ENCODE measurements at regions not wholly inside any gene's neighbourhood (a gene's known extent, or its start where the extent isn't known, plus 50 kb on each side); places are given as distances from the start of the nearest gene placed in this dataset.

DNA sequence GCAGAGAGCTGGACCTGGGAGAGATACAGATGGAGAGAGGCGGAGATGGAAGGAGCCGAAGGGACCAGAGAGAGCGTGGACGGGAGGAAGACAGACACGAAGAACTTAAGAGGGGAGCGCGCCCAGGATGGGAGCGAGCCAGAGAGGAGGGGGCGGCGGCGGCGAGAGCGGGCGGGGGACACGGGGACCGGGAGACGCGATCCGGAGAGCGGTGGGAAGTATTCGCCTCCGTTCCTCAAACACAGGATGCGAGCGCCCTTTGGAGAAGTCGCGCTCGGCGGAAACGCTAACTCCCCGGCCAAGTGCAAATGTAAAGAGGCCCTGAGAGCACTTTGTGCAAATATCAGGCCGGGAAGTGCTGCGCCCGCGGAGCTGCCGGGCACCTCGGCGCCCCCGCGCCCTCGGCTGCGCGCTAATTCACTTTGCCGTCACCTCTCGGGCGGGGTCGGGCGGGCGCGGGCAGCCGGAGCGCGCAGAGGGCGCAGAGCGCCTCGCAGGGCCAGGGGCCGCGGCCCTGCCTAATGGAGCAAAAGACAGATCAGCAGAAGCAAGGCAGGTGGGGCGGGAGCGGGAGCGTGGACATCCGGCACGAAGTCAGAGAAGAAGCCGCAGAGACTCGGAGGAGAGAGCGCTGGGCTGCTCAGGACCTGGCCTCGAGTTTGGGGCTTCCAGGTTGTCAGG, 281.2 kb downstream of the RRAGC start:
- no peaks in the 10 kb centered on the region for H3K79me2 ChIP-seq (ENCODE audit: control insufficient read depth, insufficient read depth, low read length)
- no peaks in the 10 kb centered on the region for H4K20me1 ChIP-seq (ENCODE audit: control insufficient read depth, extremely low read depth, insufficient read depth, low read length)
- no peaks in the 10 kb centered on the region for H3K4me1 ChIP-seq (ENCODE audit: control insufficient read depth, extremely low read depth, insufficient read depth, low read length)
- H3K27ac ChIP-seq (ENCODE audit: insufficient read depth, low read length) = no peak overlapping the region
- H3K27me3 ChIP-seq (ENCODE audit: control insufficient read depth, insufficient read depth, low read length) = no peaks in the 10 kb centered on the region
- H3K4me2 ChIP-seq (ENCODE audit: extremely low read depth, insufficient read depth, low read length) = no peak overlapping the region
- no peaks in the 10 kb centered on the region for H3K9me3 ChIP-seq (ENCODE audit: control insufficient read depth, insufficient read depth, low read depth, low read length)
- peak in 1 of 2 donors; percentile 16 for DNase-seq (ENCODE audit: low read depth in 2 of 2)
- no peak overlapping the region for H3K9ac ChIP-seq (ENCODE audit: insufficient read depth, low read length)
- H3K4me3 ChIP-seq (replicated peaks in 1 of 4; ENCODE audit: control extremely low read depth in 1 of 4, insufficient read depth in 1 of 4, low read depth in 3 of 4, low read length in 4 of 4) = no peak overlapping the region
- no peaks in the 10 kb centered on the region for H3K36me3 ChIP-seq (ENCODE audit: control insufficient read depth, insufficient read depth, low read length)
- TF ChIP-seq, protein P1, sequence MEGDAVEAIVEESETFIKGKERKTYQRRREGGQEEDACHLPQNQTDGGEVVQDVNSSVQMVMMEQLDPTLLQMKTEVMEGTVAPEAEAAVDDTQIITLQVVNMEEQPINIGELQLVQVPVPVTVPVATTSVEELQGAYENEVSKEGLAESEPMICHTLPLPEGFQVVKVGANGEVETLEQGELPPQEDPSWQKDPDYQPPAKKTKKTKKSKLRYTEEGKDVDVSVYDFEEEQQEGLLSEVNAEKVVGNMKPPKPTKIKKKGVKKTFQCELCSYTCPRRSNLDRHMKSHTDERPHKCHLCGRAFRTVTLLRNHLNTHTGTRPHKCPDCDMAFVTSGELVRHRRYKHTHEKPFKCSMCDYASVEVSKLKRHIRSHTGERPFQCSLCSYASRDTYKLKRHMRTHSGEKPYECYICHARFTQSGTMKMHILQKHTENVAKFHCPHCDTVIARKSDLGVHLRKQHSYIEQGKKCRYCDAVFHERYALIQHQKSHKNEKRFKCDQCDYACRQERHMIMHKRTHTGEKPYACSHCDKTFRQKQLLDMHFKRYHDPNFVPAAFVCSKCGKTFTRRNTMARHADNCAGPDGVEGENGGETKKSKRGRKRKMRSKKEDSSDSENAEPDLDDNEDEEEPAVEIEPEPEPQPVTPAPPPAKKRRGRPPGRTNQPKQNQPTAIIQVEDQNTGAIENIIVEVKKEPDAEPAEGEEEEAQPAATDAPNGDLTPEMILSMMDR (conservative IDR thresholded peaks at IDR 0.05 in 1 of 2, IDR thresholded peaks at IDR 0.05 in 1 of 2; ENCODE audit: low read depth in 1 of 2, low read length in 2 of 2) = no peak
- TF ChIP-seq EZH2 (IDR thresholded peaks at IDR 0.05; ENCODE audit: low read length, missing control alignments) = no peak
- no peak overlapping the region for H2AFZ ChIP-seq (ENCODE audit: low read length)

DNA sequence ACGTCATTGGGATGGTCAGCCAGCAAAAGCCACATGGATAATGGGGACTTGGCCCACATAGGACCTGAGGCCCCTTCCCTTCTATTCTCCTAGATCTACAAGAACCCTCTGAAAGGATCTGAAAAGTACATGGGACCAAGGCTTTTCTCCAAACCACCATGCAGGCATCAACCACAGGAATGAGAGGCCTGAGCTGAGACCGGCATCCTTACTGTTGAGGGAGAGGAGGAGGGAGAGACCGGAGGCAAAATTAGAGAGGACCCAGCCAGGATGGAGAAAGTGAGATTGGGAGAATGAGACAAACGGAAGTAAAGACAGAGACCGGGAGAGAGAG, 281.7 kb downstream of the RRAGC start:
- Histone ChIP-seq H3K4me2 (ENCODE audit: extremely low read depth, insufficient read depth, low read length) (no peak overlapping the region), H3K79me2 (ENCODE audit: control insufficient read depth, insufficient read depth, low read length) (no peaks in the 10 kb centered on the region), H4K20me1 (ENCODE audit: control insufficient read depth, extremely low read depth, insufficient read depth, low read length) (no peaks in the 10 kb centered on the region), H3K4me3 (replicated peaks in 1 of 4; ENCODE audit: control extremely low read depth in 1 of 4, insufficient read depth in 1 of 4, low read depth in 3 of 4, low read length in 4 of 4) (no peak overlapping the region), H3K9me3 (ENCODE audit: control insufficient read depth, insufficient read depth, low read depth, low read length) (no peaks in the 10 kb centered on the region), H3K27me3 (ENCODE audit: control insufficient read depth, insufficient read depth, low read length) (no peaks in the 10 kb centered on the region), H3K4me1 (ENCODE audit: control insufficient read depth, extremely low read depth, insufficient read depth, low read length) (no peaks in the 10 kb centered on the region), H3K9ac (ENCODE audit: insufficient read depth, low read length) (no peak overlapping the region), H3K36me3 (ENCODE audit: control insufficient read depth, insufficient read depth, low read length) (no peaks in the 10 kb centered on the region), H2AFZ (ENCODE audit: low read length) (no peak overlapping the region), H3K27ac (ENCODE audit: insufficient read depth, low read length) (no peak overlapping the region)
- DNase-seq (ENCODE audit: low read depth in 2 of 2) = peak in 1 of 2 donors; percentile 21
- no peak for TF ChIP-seq EZH2 (IDR thresholded peaks at IDR 0.05; ENCODE audit: low read length, missing control alignments)
- TF ChIP-seq, protein P1 (conservative IDR thresholded peaks at IDR 0.05 in 1 of 2, IDR thresholded peaks at IDR 0.05 in 1 of 2; ENCODE audit: low read depth in 1 of 2, low read length in 2 of 2) = no peak

DNA sequence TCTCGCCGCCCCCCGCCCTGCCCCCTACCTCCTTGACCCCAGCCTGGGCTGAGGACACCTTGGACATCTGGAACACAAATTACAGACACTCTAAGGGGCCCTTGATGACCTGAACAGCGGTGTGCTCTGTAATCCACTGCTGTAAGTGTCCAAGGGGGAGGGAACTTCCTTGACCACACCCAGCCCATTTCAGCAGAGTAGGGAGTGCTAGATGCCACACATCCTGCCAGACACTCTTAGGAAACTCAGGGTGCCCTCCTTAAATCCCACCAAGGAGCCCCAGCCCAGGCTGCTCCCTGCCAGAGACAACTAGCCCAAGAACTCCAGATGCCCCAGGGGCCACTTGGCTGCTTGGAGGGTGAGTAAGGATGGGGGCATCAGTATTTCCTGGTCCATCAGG, 282.2 kb downstream of the RRAGC start:
- TF ChIP-seq EZH2 (IDR thresholded peaks at IDR 0.05; ENCODE audit: low read length, missing control alignments) = no peak
- TF ChIP-seq, protein P1 (conservative IDR thresholded peaks at IDR 0.05 in 1 of 2, IDR thresholded peaks at IDR 0.05 in 1 of 2; ENCODE audit: low read depth in 1 of 2, low read length in 2 of 2) = no peak
- Histone ChIP-seq H3K4me3 (replicated peaks in 1 of 4; ENCODE audit: control extremely low read depth in 1 of 4, insufficient read depth in 1 of 4, low read depth in 3 of 4, low read length in 4 of 4) (no peak overlapping the region), H3K27me3 (ENCODE audit: control insufficient read depth, insufficient read depth, low read length) (no peaks in the 10 kb centered on the region), H3K27ac (ENCODE audit: insufficient read depth, low read length) (no peak overlapping the region), H4K20me1 (ENCODE audit: control insufficient read depth, extremely low read depth, insufficient read depth, low read length) (no peaks in the 10 kb centered on the region), H3K4me2 (ENCODE audit: extremely low read depth, insufficient read depth, low read length) (no peak overlapping the region), H3K4me1 (ENCODE audit: control insufficient read depth, extremely low read depth, insufficient read depth, low read length) (no peaks in the 10 kb centered on the region), H3K9me3 (ENCODE audit: control insufficient read depth, insufficient read depth, low read depth, low read length) (no peaks in the 10 kb centered on the region), H3K79me2 (ENCODE audit: control insufficient read depth, insufficient read depth, low read length) (no peaks in the 10 kb centered on the region), H2AFZ (ENCODE audit: low read length) (no peak overlapping the region), H3K36me3 (ENCODE audit: control insufficient read depth, insufficient read depth, low read length) (no peaks in the 10 kb centered on the region), H3K9ac (ENCODE audit: insufficient read depth, low read length) (no peak overlapping the region)
- no peak for DNase-seq (ENCODE audit: low read depth in 2 of 2)

Measured in fibroblast of lung (primary cell).